ENCODE measurements at regions not wholly inside any gene's neighbourhood (a gene's known extent, or its start where the extent isn't known, plus 50 kb on each side); places are given as distances from the start of the nearest gene placed in this dataset.

- Histone ChIP-seq H3K79me2 (ENCODE audit: insufficient read depth, low read length) (no peaks in the 10 kb centered on the region), H3K27me3 (ENCODE audit: low read length) (no peaks in the 10 kb centered on the region), H3K4me2 (ENCODE audit: low read depth, low read length, poor library complexity, severe bottlenecking) (no peak overlapping the region), H2AFZ (ENCODE audit: low read depth, low read length, severe bottlenecking) (no peak overlapping the region), H3K9ac (ENCODE audit: low read length) (no peak overlapping the region), H3K27ac (ENCODE audit: low read depth, low read length) (no peak overlapping the region), H3K9me3 (ENCODE audit: insufficient read depth, low read length) (no peaks in the 10 kb centered on the region), H3K9me2 (replicated peaks; ENCODE audit: insufficient read depth, low read length) (no peaks in the 10 kb centered on the region), H3K36me3 (ENCODE audit: low read length) (no peaks in the 10 kb centered on the region), H3K4me3 (ENCODE audit: insufficient read depth, low read length, poor library complexity, severe bottlenecking) (no peak overlapping the region), H4K20me1 (ENCODE audit: low read depth, low read length) (no peaks in the 10 kb centered on the region), H3F3A (ENCODE audit: insufficient read depth) (no peaks in the 10 kb centered on the region)
- TF ChIP-seq EZH2phosphoT487 (conservative IDR thresholded peaks at IDR 0.05; ENCODE audit: low read length): no peak
- TF ChIP-seq, protein P1, sequence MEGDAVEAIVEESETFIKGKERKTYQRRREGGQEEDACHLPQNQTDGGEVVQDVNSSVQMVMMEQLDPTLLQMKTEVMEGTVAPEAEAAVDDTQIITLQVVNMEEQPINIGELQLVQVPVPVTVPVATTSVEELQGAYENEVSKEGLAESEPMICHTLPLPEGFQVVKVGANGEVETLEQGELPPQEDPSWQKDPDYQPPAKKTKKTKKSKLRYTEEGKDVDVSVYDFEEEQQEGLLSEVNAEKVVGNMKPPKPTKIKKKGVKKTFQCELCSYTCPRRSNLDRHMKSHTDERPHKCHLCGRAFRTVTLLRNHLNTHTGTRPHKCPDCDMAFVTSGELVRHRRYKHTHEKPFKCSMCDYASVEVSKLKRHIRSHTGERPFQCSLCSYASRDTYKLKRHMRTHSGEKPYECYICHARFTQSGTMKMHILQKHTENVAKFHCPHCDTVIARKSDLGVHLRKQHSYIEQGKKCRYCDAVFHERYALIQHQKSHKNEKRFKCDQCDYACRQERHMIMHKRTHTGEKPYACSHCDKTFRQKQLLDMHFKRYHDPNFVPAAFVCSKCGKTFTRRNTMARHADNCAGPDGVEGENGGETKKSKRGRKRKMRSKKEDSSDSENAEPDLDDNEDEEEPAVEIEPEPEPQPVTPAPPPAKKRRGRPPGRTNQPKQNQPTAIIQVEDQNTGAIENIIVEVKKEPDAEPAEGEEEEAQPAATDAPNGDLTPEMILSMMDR (IDR thresholded peaks at IDR 0.05; ENCODE audit: insufficient read depth, low read length, poor library complexity, severe bottlenecking): no peak
Observed at GRCh38 chr1:2943686-2944260, 77.5 kb upstream of the ACTRT2 start.

- no peaks in the 10 kb centered on the region for H4K20me1 ChIP-seq (ENCODE audit: low read depth, low read length)
- H3K9me3 ChIP-seq (ENCODE audit: insufficient read depth, low read length): no peaks in the 10 kb centered on the region
- H2AFZ ChIP-seq (ENCODE audit: low read depth, low read length, severe bottlenecking): no peak overlapping the region
- H3K27ac ChIP-seq (ENCODE audit: low read depth, low read length): no peak overlapping the region
- no peak overlapping the region for H3K4me2 ChIP-seq (ENCODE audit: low read depth, low read length, poor library complexity, severe bottlenecking)
- TF ChIP-seq, protein P1 (IDR thresholded peaks at IDR 0.05; ENCODE audit: insufficient read depth, low read length, poor library complexity, severe bottlenecking): no peak
- TF ChIP-seq EZH2phosphoT487 (conservative IDR thresholded peaks at IDR 0.05; ENCODE audit: low read length): no peak
- no peaks in the 10 kb centered on the region for H3K36me3 ChIP-seq (ENCODE audit: low read length)
- no peaks in the 10 kb centered on the region for H3K27me3 ChIP-seq (ENCODE audit: low read length)
- no peak overlapping the region for H3K4me3 ChIP-seq (ENCODE audit: insufficient read depth, low read length, poor library complexity, severe bottlenecking)
- H3K9ac ChIP-seq (ENCODE audit: low read length): no peak overlapping the region
- no peaks in the 10 kb centered on the region for H3F3A ChIP-seq (ENCODE audit: insufficient read depth)
- no peaks in the 10 kb centered on the region for H3K9me2 ChIP-seq (replicated peaks; ENCODE audit: insufficient read depth, low read length)
- H3K79me2 ChIP-seq (ENCODE audit: insufficient read depth, low read length): no peaks in the 10 kb centered on the region
Observed at GRCh38 chr1:2944705-2945104, 76.6 kb upstream of the ACTRT2 start.

DNA sequence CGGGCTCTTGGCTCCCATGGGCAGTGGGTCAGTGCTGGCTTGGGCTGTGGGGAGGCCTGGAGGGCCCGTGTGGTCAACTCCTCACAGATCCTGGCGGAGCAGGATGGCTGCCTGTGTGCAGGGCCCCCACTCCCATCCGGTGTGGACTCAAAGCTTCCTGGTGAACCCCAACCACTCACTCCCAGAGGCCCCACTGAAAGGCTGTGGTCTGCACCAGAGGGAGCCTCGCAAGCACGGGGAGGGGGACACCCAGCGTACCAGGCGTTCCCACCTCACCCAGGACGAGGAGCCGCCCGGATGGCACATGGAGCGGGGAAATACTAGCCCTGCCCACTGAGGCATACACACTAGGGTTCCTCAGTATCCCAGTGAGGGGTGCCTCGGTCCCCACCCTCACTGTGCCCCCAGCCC is 75.4 kb upstream of the ACTRT2 start:
- Histone ChIP-seq H3K9ac (ENCODE audit: low read length) (no peak overlapping the region), H3F3A (ENCODE audit: insufficient read depth) (no peaks in the 10 kb centered on the region), H3K9me3 (ENCODE audit: insufficient read depth, low read length) (no peaks in the 10 kb centered on the region), H3K27ac (ENCODE audit: low read depth, low read length) (no peak overlapping the region), H3K79me2 (ENCODE audit: insufficient read depth, low read length) (no peaks in the 10 kb centered on the region), H4K20me1 (ENCODE audit: low read depth, low read length) (no peaks in the 10 kb centered on the region), H3K36me3 (ENCODE audit: low read length) (no peaks in the 10 kb centered on the region), H3K27me3 (ENCODE audit: low read length) (no peaks in the 10 kb centered on the region), H3K9me2 (replicated peaks; ENCODE audit: insufficient read depth, low read length) (no peaks in the 10 kb centered on the region), H2AFZ (ENCODE audit: low read depth, low read length, severe bottlenecking) (no peak overlapping the region), H3K4me2 (ENCODE audit: low read depth, low read length, poor library complexity, severe bottlenecking) (no peak overlapping the region), H3K4me3 (ENCODE audit: insufficient read depth, low read length, poor library complexity, severe bottlenecking) (no peak overlapping the region)
- TF ChIP-seq, protein P1 (IDR thresholded peaks at IDR 0.05; ENCODE audit: insufficient read depth, low read length, poor library complexity, severe bottlenecking): no peak
- TF ChIP-seq EZH2phosphoT487 (conservative IDR thresholded peaks at IDR 0.05; ENCODE audit: low read length): no peak

Data from SU-DHL-6 (cell line).